A673 (cell line): ENCODE measurements at regions not wholly inside any gene's neighbourhood (a gene's known extent, or its start where the extent isn't known, plus 50 kb on each side); places are given as distances from the start of the nearest gene placed in this dataset.

Experiments
- BruUV-seq: library from RNA; stranded (reverse); fragments of 400-500 nt; replicated peaks from 2 replicates; lab custom pipeline; 2021; lab: Mats Ljungman, UMichigan
- CTCF ChIA-PET: fragments of 300-600 bp; sonication (Branson Sonifier 250); formaldehyde crosslinking; loops from one replicate; lab custom pipeline; 2022; ENCODE audit warnings: antibody characterized with exemption; lab: Charles Lee
- POLR2A ChIA-PET: fragments of 300-600 bp; sonication (Branson Sonifier 250); formaldehyde crosslinking; loops from one replicate; lab custom pipeline; 2022; ENCODE audit warnings: antibody characterized with exemption; ENCODE audit not compliant: low non-redundant PET; lab: Charles Lee
- DNase-seq: peaks from one replicate; pipeline ENCODE4 v3.0.0-alpha.2; 2015; ENCODE audit warnings: low spot score
- H3K27ac ChIP-seq: fragments of 200-600 bp; sonication (generic); 2 replicates; pipeline ENCODE4 v1.5.1; 2016; ENCODE audit warnings: mixed run types, low read depth, mild to moderate bottlenecking, mixed read lengths, antibody characterized with exemption, low read length; ENCODE audit not compliant: poor library complexity, severe bottlenecking
- H3K27me3 ChIP-seq: fragments of 200-600 bp; sonication (generic); replicated peaks from 2 replicates; pipeline ENCODE4 v1.6.1; 2017; ENCODE audit warnings: mixed run types, low read depth, mild to moderate bottlenecking, mixed read lengths, antibody characterized with exemption, low read length; ENCODE audit not compliant: insufficient read depth, poor library complexity
- H3K36me3 ChIP-seq: fragments of 200-600 bp; sonication (generic); 2 replicates; pipeline ENCODE4 v1.6.1; 2016; ENCODE audit warnings: mixed run types, mild to moderate bottlenecking, mixed read lengths, antibody characterized with exemption, low read length; ENCODE audit not compliant: insufficient read depth, poor library complexity, severe bottlenecking
- H3K4me1 ChIP-seq: fragments of 200-600 bp; sonication (generic); 2 replicates; pipeline ENCODE4 v1.6.1; 2017; ENCODE audit warnings: mixed run types, mild to moderate bottlenecking, mixed read lengths, antibody characterized with exemption, low read length; ENCODE audit not compliant: insufficient read depth, poor library complexity, severe bottlenecking
- H3K4me3 ChIP-seq: fragments of 200-600 bp; sonication (generic); 2 replicates; pipeline ENCODE4 v1.5.1; 2016; ENCODE audit warnings: low read depth, mixed run types, mild to moderate bottlenecking, mixed read lengths, low read length; ENCODE audit not compliant: poor library complexity, severe bottlenecking
- H3K9me3 ChIP-seq: fragments of 200-600 bp; sonication (generic); 2 replicates; pipeline ENCODE4 v1.6.1; 2016; ENCODE audit warnings: mixed run types, low read depth, mild to moderate bottlenecking, mixed read lengths, antibody characterized with exemption, low read length; ENCODE audit not compliant: poor library complexity, severe bottlenecking
- EZH2 ChIP-seq: fragments of 200-600 bp; sonication (generic); IDR thresholded peaks from 2 replicates; pipeline ENCODE4 v1.6.1; 2017; ENCODE audit warnings: borderline replicate concordance, low read depth, mild to moderate bottlenecking, mixed read lengths, antibody characterized with exemption, low read length; ENCODE audit not compliant: poor library complexity, severe bottlenecking
- intact Hi-C: fragments of 100-400 bp; cut with micrococcal nuclease; formaldehyde crosslinking; loops from one replicate; pipeline ENCODE4 v1.10.0; 2022; ENCODE audit not compliant: unreplicated experiment
- TF ChIP-seq, protein P1 (sequence below): fragments of 300-800, 200-600 bp; sonication (generic); conservative IDR thresholded peaks from 2 replicates; pipeline ENCODE4 v1.5.1; 2017; ENCODE audit warnings: low read depth, mild to moderate bottlenecking, antibody characterized with exemption, low read length, moderate library complexity, mixed read lengths

DNA sequence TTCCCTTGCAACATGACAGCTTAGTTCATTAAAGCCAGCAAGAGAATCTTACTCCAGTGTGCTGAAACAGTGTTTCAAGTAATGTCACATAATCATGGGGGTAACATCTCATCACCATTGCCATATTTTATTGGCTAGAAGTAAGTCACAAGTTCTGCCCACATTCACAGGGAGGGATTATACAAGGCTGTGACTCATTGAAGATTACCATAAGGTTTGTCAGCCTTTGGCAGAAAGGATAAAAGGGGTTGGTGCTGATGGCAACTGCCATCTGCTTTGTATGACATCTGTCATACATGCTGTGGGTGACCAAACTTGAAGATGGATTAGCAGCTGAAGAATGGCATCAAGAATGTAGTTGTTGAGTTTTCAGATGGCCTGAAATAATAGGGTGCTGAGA is 61.2 kb downstream of the KCNE4 start:
- no peak for TF ChIP-seq EZH2
- TF ChIP-seq, protein P1, sequence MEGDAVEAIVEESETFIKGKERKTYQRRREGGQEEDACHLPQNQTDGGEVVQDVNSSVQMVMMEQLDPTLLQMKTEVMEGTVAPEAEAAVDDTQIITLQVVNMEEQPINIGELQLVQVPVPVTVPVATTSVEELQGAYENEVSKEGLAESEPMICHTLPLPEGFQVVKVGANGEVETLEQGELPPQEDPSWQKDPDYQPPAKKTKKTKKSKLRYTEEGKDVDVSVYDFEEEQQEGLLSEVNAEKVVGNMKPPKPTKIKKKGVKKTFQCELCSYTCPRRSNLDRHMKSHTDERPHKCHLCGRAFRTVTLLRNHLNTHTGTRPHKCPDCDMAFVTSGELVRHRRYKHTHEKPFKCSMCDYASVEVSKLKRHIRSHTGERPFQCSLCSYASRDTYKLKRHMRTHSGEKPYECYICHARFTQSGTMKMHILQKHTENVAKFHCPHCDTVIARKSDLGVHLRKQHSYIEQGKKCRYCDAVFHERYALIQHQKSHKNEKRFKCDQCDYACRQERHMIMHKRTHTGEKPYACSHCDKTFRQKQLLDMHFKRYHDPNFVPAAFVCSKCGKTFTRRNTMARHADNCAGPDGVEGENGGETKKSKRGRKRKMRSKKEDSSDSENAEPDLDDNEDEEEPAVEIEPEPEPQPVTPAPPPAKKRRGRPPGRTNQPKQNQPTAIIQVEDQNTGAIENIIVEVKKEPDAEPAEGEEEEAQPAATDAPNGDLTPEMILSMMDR = no peak
- Histone ChIP-seq H3K4me3 (no peak overlapping the region), H3K36me3 (no peaks in the 10 kb centered on the region), H3K4me1 (peaks cover 54% of the 10 kb centered on the region), H3K27me3 (no peaks in the 10 kb centered on the region), H3K9me3 (peaks cover 3% of the 10 kb centered on the region), H3K27ac (peak overlapping the region; percentile 82)
- peak; percentile 93 for DNase-seq
- BruUV-seq = no TSS peak
- ChIA-PET POLR2A (interaction anchor here (0.6 kb wide), 1 partner anchor 141 kb away, joined by 3 read pairs; no protein-coding TSS in a partner anchor), CTCF (no interaction called here)
- intact Hi-C loops = no loop called here

DNA sequence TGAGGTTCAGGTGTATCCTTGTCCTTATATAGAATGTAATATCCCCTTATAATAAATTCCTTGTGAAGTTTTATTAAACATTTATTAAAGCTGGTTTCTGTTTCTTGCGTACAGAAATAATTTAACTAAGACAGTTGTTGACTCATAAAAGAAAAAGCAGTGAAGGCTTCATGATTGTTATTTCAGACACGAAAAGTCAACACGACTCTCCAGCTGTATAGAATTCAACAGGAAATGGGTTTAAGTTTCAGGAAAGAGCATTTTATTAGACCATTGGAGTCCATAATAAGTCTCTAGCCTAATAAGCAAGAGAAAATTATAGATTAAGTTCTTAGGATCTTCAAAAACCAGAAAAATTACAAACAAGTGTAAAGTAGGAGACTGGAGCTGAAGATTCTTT is 62.2 kb downstream of the KCNE4 start:
- Histone ChIP-seq H3K36me3 (no peaks in the 10 kb centered on the region), H3K9me3 (peaks cover 3% of the 10 kb centered on the region), H3K4me1 (peaks cover 64% of the 10 kb centered on the region), H3K27me3 (no peaks in the 10 kb centered on the region), H3K4me3 (no peak overlapping the region), H3K27ac (peak overlapping the region; percentile 82)
- POLR2A ChIA-PET = no interaction called here
- DNase-seq = peak; percentile 78
- intact Hi-C loops = no loop called here
- CTCF ChIA-PET = no interaction called here
- no TSS peak for BruUV-seq
- TF ChIP-seq EZH2 = no peak
- TF ChIP-seq, protein P1 = no peak

DNA sequence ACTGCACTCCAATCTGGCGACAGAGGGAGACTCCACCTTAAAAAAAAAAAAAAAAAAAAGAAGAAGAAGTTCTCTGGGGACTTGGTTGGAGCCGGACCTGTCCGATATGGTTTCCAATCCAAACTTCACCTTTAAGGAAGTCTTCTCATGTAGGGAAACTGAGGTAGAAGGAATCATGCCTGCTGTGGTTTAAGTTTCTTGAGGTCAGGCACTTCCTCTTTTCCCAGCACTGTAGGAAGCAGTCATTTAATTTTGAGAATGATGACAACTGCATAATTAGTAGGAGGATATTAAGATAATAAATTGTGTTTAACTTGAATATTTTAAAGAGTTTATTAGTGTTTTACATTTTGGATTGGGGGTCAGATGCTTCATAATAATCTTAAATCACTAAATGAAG is 62.9 kb downstream of the KCNE4 start:
- CTCF ChIA-PET = no interaction called here
- peaks cover 71% of the 10 kb centered on the region for H3K4me1 ChIP-seq
- no peaks in the 10 kb centered on the region for H3K27me3 ChIP-seq
- BruUV-seq = no TSS peak
- TF ChIP-seq, protein P1 = no peak
- no peak for TF ChIP-seq EZH2
- H3K36me3 ChIP-seq = no peaks in the 10 kb centered on the region
- intact Hi-C loops = loop anchor here (5.0 kb wide), 1 partner anchor 143 kb away; no protein-coding TSS in a partner anchor
- DNase-seq = no peak
- H3K9me3 ChIP-seq = peaks cover 3% of the 10 kb centered on the region
- POLR2A ChIA-PET = no interaction called here
- H3K27ac ChIP-seq = peak overlapping the region; percentile 82
- no peak overlapping the region for H3K4me3 ChIP-seq
